ENCODE measurements at regions not wholly inside any gene's neighbourhood (a gene's known extent, or its start where the extent isn't known, plus 50 kb on each side); places are given as distances from the start of the nearest gene placed in this dataset.

DNA sequence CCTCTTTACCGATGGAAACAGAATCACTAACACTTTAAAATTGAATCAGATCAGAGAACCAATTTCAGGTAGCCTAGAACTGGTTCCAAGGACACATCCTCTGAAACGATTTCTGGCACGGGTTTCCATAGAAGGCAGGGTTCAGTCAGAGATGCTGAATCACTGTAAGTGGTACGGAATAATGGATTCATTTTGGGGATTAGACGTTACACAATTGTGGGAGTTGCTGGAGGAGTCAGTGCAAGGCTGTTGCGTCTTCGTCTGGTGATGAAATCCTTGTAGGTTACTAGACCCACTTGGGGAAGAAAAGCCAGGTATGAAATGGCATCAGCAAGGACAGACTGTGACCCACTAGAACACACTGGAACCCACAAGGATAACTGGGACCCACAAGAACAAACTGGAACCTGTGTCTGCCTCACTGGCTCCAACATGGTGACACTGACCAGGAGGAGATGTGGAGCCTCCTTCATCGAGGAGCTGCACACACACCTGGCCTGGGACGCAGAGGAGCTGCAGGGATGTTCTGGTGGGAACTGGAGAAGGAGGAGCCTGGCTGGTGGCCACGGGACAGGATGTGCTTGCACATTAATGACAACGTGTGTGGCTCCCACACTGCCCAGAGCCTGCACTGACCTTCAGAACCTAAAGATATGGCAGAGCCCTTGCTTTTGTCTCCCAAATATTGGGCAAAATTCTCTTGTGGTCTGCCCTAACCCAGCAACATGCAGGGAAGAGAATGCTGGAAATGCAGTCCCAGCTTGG, 105.1 kb downstream of the TRAPPC11 start:
- no peak for DNase-seq (ENCODE audit: low read depth in 2 of 2)

DNA sequence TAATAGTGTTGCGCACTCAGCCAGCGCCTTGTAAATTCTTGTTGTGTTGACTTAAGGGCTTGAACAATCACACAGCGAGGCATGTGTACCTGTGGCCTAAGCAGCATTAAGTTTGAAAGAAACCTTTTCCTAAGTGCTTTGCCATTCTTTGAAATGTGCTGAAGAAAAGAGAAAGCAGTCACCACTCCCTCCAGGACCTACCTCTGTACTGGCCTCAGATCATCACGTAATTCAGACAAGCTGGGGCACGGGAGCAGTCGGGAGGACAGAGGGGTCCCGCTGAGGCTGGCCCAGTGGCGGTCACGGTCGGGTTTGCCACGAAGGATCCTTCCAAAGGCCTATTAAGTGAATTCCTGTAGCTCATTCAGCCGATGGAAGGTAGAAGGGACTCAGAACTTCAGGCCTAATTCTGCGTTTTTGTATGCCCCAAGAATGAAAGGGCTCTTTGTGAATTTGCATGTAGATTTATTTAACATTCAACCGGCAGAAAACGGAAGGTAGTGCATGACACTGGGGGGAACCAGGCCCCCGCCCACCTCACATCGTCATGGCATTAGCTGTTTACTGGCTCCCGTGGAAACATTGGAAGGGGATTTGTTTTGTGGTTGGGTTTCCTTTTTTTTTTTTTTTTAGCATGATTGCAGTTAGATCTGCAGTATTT, 106.3 kb downstream of the TRAPPC11 start:
- no peak for DNase-seq (ENCODE audit: low read depth in 2 of 2)

DNA sequence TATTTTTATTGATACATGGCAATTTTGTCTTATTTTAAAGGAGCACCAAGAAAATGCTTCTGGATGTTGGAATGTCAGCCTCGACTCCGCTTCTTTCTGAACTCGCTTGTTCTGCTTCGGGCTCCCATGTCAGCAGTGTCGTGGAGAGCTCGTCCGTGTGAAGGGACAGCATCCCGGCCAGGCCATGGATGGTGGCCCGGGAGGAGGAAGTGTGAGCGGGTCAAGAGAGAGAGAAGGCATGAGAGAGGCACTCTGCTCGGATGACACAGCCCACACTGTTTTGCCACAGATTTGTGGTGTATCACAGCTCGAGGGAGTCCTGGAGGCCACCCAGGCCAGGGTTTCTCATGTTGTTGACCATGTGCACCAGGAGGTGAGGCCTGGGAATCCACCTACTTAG, 107.0 kb downstream of the TRAPPC11 start:
- no peak for DNase-seq (ENCODE audit: low read depth in 2 of 2)

DNA sequence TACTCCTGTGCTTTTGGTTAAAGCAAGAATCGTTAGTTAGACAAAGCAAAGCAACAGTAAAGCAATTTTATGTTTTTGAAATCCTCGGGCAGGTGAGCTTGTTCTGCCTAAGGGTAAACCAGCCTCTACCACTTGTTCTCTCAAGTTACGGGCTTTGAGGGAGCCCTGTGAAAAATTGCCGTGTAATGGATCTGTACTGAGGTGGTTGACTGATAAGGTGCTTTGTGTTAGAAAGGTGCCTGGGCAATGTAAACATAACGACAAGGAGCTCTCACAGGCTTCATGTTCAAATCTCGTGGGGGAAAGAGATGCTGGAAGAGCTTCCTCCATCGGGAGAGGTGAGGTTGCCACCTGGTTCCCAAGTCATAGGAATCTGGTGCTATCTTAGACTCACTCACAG, 111.8 kb downstream of the TRAPPC11 start:
- no peak for DNase-seq (ENCODE audit: low read depth in 2 of 2)

DNA sequence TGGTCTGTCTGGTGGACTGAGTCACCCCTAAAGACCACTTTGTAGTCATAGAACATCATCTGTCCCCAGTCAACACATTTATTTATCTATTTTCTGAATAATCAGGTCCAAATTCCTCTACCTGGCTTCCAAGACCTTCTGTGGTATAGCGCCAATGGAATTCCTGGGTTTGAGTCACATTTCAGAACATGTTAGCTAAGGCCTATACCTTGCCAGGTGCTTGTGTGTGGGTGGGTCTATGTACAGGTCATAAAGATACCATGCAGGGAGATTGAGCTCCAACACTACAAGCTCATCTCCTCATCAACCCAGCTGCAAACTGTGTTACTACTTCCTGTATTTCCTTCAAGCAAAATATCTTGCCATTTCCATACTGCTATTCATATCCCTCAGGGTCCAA, 113.3 kb downstream of the TRAPPC11 start:
- DNase-seq (ENCODE audit: low read depth in 2 of 2): no peak

DNA sequence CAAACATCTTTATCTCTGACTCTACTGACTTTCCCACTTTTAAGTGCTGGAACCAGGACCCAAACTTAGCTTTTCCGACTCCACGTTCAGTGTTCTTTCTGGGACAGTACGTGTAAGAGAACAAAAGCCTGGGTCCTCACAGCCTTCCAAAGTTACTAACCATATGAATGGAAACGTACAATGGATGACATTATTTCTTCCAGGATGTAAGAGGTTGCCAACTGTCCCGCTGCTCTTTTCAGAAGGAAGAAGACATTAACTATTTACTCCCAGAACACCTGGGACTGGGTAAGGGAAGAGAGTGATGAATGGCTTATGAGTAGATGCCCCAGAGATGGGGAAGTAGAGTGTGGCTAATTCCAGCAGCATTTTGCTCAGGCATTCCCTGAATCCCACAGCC, 114.7 kb downstream of the TRAPPC11 start:
- no peak for DNase-seq (ENCODE audit: low read depth in 2 of 2)

DNA sequence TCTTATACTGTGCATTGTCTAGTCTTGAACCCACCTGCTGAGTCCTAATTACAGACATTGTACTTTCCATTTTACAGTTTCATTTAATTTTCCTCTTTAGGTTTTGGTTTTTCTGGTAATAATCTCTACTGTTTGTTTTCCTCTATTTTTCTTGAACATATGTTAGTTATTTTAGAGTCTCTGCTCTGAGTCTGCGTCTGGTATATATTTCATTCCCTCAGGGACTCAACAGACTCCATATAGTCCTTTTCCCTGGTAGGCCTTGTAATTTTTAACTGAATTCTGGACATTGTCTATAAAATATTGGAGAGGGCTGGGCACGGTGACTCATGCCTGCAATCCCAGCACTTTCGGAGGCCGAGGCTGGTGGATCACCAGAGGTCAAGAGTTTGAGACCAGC, 121.8 kb upstream of the STOX2 start:
- no peak for DNase-seq (ENCODE audit: low read depth in 2 of 2)

DNA sequence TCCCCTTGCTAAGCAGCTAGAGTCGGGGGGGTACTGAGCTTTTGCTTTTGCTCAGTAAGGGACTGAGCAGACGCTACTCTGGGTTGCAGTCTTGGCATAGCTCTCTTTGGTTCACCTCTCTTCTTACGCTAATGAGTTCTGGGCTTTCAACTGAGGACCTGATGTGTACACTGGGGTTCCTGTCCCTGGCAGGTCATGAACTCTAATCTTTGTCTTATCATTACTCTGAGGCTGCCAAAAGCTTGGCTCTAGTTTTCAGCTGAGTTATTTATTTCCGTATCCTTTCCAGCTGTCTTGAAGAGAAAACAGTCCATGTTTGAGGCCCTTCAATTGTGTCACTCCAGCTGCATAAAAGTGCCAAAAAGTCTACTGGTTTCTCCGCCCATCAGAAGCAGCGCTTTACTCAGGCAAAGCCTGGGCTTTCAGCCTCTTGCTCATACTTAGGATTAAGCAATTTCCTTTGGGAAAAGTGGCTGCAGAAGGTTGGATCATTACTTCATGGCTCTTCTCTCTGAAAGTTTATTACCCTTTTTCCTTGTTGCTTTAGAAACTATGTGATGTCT, 121.0 kb upstream of the STOX2 start:
- DNase-seq (ENCODE audit: low read depth in 2 of 2): no peak

DNA sequence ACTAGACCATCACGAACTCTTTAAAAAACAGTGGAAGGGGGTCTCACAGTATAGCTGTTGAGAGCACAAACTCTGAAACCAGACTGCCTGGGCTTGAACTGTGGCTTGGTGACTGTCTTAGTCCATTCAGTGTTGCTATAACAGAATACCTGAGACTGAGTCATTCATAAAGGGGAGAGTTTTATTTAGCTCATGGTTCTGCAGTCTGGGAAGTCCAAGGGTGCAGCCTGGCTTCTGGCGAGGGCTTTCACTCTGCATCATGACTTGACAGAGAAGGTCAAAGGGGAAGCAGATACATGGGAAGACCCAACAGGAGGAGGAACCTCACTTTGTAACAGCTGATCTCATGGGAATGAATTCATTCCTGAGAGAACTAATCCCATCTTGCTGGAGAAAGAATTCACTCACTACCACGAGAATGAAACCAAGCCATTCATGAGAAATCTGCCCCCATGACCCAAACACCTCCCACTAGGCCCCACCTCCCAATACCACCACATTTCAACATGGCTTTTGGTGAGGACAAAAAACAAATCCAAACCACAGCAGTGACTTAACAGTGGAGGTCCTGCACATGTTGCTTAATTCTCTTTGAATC, 116.7 kb upstream of the STOX2 start:
- no peak for DNase-seq (ENCODE audit: low read depth in 2 of 2)

DNA sequence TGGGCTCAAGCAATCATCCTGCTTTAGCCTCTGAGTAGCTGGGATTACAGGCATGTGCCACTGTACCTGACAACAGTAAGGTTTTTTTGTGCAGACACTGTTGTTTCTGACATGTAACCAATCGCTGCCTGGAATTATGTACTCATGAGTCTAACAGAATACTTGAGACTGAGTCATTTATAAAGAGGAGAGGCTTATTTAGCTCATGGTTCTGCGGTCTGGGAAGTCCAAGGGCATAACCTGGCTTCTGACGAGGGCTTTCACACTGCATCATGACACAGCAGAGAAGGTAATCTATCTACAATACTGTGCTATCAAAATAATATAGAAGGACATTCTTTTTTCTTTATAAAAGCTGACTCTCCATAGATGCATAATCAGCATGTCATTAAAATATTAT, 115.5 kb upstream of the STOX2 start:
- DNase-seq (ENCODE audit: low read depth in 2 of 2): no peak

DNA sequence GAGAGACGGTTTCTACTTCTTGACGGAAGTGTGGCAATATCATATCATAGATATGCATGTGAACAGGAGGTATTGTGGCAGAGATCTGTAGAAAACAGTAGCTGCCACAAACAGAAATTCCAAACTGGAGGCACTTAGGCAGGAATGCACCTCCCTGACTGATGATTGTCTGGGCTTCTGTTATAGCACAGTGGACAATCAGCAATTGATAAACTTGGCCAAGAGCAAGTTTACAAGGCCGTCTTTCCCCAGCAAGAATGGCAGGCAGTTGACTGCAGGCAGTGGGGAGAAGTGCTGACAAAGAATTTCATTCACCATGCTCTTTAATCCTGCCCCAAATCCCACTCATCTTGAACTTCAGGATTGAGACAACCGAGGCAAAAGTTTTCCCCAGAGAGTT, 114.4 kb upstream of the STOX2 start:
- DNase-seq (ENCODE audit: low read depth in 2 of 2): no peak

DNA sequence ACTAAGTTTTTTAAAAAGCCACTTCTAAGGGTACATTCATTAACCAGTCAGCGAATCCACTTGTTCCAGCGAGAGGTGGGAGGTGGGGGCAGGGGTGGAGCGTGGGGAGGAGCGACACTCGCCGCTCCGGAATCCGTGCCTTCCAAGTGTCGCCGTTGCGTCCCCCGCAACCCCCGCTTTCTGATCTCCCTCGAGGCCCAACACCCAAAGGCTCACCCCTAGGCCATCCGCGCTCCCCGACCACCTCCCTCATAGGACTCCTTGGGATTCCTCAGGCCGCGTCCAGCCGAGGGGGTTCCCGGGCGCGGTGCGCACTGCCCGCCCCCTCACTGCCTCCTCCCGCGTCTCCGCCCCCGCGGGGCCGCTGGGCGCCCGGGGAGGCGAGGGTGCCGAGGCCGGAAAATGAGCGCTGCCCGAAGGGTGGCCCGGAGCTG, 108.1 kb upstream of the STOX2 start:
- DNase-seq (ENCODE audit: low read depth in 2 of 2): no peak

DNA sequence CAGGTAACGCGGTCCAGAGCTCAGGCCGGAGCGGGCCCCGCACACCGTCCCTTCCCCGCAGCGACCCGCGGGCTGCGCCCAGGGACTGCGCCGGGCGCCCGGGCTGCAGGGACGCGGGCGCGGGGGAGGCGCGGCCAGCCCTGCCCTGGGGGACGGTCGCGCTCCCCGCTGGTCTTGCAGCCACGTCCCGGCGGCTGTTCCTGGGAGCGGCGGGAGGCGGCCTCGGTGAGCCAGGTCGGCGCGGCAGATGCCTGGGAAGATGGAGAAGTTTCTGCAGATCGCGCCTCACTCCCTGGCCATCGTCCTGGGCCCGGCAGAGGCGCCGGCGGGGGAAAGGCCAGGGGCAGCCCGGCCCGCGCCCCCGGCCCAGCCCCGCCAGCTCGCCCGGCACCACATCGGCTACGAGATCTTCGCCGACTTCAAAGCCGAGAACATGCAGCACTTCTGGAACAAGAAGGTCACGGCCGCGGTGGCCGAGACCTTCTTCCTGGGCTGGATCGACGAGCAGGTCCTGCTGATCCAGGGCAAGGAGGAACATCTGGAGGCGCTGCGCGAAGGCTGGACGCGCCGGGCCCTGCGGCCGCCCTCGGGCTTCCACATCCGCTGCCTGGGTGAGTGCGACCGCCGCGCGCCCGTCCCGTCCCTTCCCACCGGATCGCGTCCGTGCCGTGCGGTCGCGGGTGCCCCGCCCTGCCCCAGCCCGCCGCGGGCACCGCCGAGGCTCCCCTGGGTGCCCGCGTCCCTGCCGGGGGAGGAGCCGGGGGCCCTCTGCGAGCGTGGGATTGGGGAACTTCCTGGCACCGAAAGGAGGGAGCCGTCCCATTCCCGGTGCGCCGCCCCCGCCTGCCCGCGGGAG, 107.4 kb upstream of the STOX2 start:
- DNase-seq (ENCODE audit: low read depth in 2 of 2): no peak

DNA sequence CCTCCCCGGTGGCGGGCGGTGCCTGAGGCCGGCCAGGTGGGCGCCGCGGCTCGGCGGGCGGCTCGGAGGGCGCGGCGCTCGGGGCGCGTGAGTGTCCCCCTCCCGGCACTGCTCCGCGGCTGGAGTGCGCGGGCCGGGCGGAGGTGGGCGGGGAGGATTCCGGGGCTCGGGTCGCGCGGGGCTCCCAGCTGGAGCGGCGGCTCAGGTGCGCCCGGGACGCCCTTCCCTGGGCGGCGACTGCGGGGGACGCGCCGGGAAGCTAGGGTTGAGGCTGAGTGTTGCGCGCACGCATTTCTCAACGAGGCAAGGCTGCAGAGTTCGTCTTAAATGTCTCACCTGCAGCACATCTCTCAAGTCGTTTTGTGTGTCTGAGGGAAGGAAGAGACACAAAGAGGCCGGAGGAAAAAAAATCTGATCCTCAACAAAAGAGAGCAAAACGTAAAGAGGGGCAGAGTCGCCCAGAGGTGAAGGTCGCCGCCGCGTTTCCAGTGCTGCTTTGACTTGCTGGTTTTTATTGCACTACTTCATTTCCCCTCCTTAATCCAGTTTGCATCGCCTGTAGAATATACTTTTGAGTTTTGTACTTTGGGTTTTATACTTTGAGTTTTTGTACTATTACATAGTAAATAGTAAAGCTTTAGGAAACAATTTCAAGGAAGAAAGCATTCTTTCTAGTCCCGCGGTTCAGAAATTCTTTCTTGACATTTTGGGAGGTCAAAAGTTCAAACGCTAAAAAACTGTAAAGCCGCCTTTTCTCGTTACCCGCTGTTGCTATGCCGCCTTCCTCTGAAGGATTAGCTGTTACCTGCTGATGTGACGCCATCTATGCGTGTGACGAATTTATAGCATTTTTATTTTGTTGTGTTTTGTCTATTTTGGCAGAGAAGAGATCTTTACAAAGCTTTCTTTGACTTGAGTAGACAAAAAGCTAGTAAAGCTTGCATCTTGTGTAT, 106.5 kb upstream of the STOX2 start:
- no peak for DNase-seq (ENCODE audit: low read depth in 2 of 2)

DNA sequence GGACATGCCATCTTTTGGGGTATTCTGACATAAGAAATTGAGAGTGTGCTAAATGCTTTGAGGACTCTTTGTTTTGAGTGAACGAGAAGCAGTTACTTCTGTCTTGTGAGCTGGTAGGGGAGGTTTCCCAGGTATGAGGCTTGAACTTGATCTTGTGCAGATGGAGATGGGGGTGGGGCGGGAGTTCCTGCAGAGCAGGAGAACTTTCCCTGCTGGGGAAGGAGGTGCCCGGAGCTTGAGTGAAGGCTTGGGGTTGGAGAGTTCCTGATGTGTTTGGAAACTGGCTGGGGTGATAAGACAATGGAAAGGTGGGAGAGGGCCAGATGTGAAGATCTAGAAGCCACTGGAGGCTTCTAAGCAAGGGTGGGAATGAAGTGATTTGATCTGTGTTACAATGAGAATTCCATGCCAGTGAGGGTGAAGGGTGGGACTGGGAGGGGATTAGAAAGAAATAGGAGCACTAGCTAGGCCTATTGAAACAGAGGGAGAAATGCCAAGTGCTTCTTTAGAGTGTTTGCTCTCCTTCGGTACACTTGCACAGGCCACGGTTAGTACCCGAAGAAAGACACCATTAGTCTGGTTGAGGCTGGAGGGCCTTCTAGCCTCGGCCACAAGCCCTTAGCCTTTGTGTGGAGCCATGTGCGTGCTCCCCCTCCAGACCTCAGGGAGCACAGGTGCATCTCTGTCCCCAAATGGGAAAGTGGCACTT, 103.5 kb upstream of the STOX2 start:
- no peak for DNase-seq (ENCODE audit: low read depth in 2 of 2)

DNA sequence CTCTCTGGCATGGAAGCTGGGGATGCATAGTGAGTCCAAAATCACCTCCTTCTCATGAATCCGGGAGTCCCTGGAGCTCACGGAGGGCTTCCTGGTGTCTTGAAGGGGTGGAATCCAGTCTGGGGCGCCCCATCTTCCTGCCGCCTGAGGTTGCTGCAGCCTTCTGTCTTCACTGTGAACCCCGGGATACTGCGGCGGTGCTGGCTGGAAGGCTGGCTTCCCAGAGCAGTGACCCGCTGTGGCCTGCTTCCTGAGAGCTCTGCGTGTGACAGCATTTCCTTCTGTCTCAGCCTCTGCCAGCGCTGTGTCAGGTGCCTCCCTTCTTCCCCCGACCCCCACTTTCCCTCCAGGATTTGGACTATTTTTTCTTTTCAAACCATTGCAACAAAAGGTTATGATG, 98.8 kb upstream of the STOX2 start:
- DNase-seq (ENCODE audit: low read depth in 2 of 2): no peak

DNA sequence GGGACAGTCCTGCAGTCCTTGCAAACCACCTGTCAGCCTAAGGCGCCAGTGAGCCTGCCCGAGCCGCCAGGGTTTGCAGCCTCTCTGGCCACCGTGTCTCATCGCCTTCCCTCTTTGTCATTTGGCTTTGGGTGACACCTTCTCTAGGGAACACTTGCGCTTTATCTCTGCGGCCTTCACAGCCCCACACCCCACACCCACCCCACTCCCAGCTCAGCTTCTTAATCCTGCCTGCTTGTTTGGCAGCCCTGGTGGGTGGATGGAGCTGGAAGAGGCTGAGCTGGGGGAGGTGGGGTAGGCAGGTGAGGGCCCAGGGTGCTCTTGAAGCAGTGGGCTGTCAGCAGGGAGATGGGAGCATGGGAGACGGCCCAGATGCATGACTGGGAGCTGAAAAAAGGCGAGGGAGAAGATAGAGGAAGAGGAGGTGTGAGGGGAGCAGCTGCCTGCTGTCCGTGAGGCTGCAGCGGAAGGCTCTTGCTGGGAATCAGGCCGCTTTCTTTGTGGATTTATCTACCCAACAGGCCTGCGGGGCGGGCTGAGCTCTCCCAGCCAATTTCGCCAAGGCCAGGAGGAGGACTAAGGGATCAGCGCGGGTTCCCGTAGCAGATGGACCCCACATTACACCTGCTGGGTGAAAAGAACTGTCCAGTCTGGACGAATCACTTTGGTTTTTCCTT, 97.5 kb upstream of the STOX2 start:
- DNase-seq (ENCODE audit: low read depth in 2 of 2): no peak

DNA sequence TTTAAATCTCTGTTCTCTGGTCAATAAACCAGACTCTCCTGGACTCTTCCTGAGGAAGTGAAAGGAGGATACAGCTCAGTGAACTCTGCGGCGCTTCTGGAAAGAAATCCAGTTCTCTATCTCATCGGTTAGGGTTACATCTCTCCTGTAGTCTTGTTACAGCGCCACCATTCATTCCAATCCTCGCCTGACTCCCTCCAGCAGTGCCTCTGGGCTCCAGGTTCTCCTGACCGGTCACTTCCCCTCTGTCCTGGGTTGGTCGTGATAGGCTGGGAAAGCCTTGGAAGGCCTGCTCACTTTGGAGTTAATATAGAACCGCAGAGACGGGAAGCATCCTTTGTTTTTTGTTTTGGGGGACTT, 97.0 kb upstream of the STOX2 start:
- no peak for DNase-seq (ENCODE audit: low read depth in 2 of 2)

DNA sequence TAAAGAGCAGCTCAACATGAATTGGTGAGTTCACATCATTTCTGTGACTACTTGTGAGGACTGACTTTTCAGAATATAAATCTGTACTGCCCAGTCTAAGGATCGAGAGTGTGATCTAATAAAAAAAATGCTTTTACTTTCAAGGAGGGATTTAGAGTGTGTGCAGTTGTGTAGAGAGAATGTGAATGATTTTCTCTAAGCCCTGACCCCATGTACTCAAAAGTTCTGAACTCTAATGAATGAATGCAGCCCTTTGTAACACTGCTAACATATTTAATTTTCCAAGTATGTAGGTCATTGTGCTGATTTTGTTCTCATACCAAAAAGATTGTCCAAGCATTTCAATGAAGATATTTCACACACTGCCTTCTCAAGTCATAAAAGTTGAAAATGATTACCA, 92.5 kb upstream of the STOX2 start:
- DNase-seq (ENCODE audit: low read depth in 2 of 2): no peak

DNA sequence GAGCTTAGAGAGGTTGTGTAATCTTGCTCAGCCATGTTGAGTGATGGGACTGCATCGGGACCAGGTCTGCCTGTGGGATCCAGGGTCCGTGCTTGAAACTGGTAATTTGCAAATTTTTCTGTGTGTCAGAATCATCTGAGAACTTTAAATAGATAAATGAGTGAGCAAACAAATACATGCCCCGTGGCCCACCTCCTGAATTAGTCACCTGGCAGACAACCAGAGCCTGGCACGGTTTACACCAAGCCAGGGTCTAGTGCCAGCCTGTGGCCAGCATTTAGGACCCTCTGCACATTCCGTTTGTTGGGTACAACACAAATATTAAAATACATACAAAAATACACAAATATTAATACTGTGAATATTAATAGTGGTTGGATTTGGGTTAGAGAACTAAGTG, 90.6 kb upstream of the STOX2 start:
- no peak for DNase-seq (ENCODE audit: low read depth in 2 of 2)

Measured in stimulated activated CD8-positive, alpha-beta memory T cell treated with anti-CD3 and anti-CD28 coated beads, Interleukin-15, amount 100 ng/mL, for 4 hours (primary cell).